ENCODE measurements at regions not wholly inside any gene's neighbourhood (a gene's known extent, or its start where the extent isn't known, plus 50 kb on each side); places are given as distances from the start of the nearest gene placed in this dataset.
A peak's percentile ranks its signal among the peaks of the same experiment; 100 is the strongest.

DNA sequence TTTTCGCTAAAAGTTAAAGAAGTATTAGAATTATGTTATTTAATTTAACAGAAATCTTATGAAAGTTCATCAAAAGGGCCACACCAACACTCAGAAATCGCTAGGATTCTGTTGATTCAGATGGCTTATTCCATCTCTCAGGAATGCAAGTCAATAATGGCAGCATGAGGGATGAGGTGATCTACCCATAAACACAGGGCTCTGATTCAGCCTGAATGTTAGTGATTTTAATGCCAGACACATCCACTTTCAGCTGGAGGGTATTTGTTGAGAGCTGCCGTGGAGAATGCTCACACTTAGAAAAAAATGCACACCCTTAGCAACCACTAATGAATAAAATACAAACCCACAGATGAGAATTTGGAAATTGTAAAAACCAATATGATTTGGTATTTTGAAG, 173.3 kb upstream of the ERBB4 start:
- no peak overlapping the region for H3K27ac ChIP-seq

GRCh38 chr2:212709280-212709679, 170.7 kb upstream of the ERBB4 start:
- TF ChIP-seq, protein P1, sequence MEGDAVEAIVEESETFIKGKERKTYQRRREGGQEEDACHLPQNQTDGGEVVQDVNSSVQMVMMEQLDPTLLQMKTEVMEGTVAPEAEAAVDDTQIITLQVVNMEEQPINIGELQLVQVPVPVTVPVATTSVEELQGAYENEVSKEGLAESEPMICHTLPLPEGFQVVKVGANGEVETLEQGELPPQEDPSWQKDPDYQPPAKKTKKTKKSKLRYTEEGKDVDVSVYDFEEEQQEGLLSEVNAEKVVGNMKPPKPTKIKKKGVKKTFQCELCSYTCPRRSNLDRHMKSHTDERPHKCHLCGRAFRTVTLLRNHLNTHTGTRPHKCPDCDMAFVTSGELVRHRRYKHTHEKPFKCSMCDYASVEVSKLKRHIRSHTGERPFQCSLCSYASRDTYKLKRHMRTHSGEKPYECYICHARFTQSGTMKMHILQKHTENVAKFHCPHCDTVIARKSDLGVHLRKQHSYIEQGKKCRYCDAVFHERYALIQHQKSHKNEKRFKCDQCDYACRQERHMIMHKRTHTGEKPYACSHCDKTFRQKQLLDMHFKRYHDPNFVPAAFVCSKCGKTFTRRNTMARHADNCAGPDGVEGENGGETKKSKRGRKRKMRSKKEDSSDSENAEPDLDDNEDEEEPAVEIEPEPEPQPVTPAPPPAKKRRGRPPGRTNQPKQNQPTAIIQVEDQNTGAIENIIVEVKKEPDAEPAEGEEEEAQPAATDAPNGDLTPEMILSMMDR (conservative IDR thresholded peaks at IDR 0.05) = no peak
- TF ChIP-seq ZFX (IDR thresholded peaks at IDR 0.05) = no peak

More for the DNA sequence above, 173.3 kb upstream of the ERBB4 start:
- TF ChIP-seq, protein P1 (conservative IDR thresholded peaks at IDR 0.05) = no peak

GRCh38 chr2:212708355-212708754, 169.8 kb upstream of the ERBB4 start:
- H3K27ac ChIP-seq = no peak overlapping the region
- TF ChIP-seq, protein P1 (conservative IDR thresholded peaks at IDR 0.05) = no peak
- no peak for TF ChIP-seq ZFX (IDR thresholded peaks at IDR 0.05)

More at GRCh38 chr2:212709280-212709679, 170.7 kb upstream of the ERBB4 start:
- no peak overlapping the region for H3K27ac ChIP-seq

DNA sequence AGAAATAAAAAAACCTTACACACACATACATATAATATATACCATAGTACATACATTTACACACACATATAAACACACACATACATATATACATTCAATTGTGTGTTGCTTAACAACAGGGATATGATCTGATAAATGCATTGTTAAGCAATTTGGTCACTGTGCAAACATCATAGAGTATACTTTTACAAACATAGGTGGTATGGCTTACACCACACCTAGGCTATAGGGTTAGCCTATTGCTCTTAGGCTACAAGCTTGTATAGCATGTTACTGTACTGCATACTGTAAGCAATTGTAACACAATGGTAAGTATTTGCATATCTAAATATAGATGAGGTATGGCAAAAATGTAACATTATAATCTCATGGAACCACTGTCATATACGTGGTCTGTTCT, 156.8 kb upstream of the ERBB4 start:
- no peak overlapping the region for H3K27ac ChIP-seq
- no peak for TF ChIP-seq ZFX (IDR thresholded peaks at IDR 0.05)
- TF ChIP-seq, protein P1 (conservative IDR thresholded peaks at IDR 0.05) = no peak

- TF ChIP-seq, protein P1 (conservative IDR thresholded peaks at IDR 0.05) = no peak
- TF ChIP-seq ZFX (IDR thresholded peaks at IDR 0.05) = no peak
- no peak overlapping the region for H3K27ac ChIP-seq
These were observed 155.8 kb upstream of the ERBB4 start for GRCh38 chr2:212694398-212694797.

- H3K27ac ChIP-seq = no peak overlapping the region
- TF ChIP-seq ZFX (IDR thresholded peaks at IDR 0.05) = no peak
- TF ChIP-seq, protein P1 (conservative IDR thresholded peaks at IDR 0.05) = no peak
These were observed 153.9 kb upstream of the ERBB4 start for GRCh38 chr2:212692466-212692865.

GRCh38 chr2:212686285-212686895, 147.8 kb upstream of the ERBB4 start:
- TF ChIP-seq, protein P1 (conservative IDR thresholded peaks at IDR 0.05) = peak; percentile 89
- TF ChIP-seq ZFX (IDR thresholded peaks at IDR 0.05) = no peak
- H3K27ac ChIP-seq = no peak overlapping the region
